ENCODE measurements at regions not wholly inside any gene's neighbourhood (a gene's known extent, or its start where the extent isn't known, plus 50 kb on each side); places are given as distances from the start of the nearest gene placed in this dataset.

GRCh38 chr9:107539427-107540163 lies 50.0 kb upstream of the KLF4 start:
- no peak for TF ChIP-seq CTCF (IDR thresholded peaks at IDR 0.05; ENCODE audit: insufficient read depth, low read depth, low read length)
- TF ChIP-seq EZH2 (IDR thresholded peaks at IDR 0.05; ENCODE audit: insufficient read depth, low read length): no peak

All from astrocyte (in vitro differentiated cells and primary cell).